Panc1 (cell line): ENCODE measurements at regions not wholly inside any gene's neighbourhood (a gene's known extent, or its start where the extent isn't known, plus 50 kb on each side); places are given as distances from the start of the nearest gene placed in this dataset.

Source experiments
- ATAC-seq: fragments of 200-7000 bp; cut with Tn5 transposase; 2 replicates; pipeline ENCODE4 v1.9.1; 2020; ENCODE audit warnings: mild to moderate bottlenecking, moderate library complexity
- BruUV-seq: library from RNA; stranded (reverse); fragments of 400-500 nt; replicated peaks from 2 replicates; lab custom pipeline; 2021; lab: Mats Ljungman, UMichigan
- CTCF ChIA-PET: fragments of 300-600 bp; sonication (Branson Sonifier 250); formaldehyde crosslinking; loops from one replicate; lab custom pipeline; 2022; ENCODE audit warnings: antibody characterized with exemption; lab: Charles Lee
- POLR2A ChIA-PET: fragments of 300-600 bp; sonication (Branson Sonifier 250); formaldehyde crosslinking; loops from one replicate; lab custom pipeline; 2022; ENCODE audit warnings: antibody characterized with exemption; lab: Charles Lee
- DNase-seq: peaks from one replicate; pipeline ENCODE4 v3.0.0-alpha.2; 2010; ENCODE audit warnings: low read depth, low spot score
- H3K27ac ChIP-seq: 2 replicates; pipeline ENCODE4 v1.5.1; 2011; ENCODE audit warnings: mild to moderate bottlenecking, low read length, inconsistent platforms
- H3K27me3 ChIP-seq: fragments of 200-500 bp; sonication (Bioruptor generic); 2 replicates; pipeline ENCODE4 v1.6.0; 2014; ENCODE audit warnings: low read length, inconsistent platforms; ENCODE audit not compliant: control insufficient read depth, insufficient read depth
- H3K36me3 ChIP-seq: fragments of 200-500 bp; sonication (Bioruptor generic); 2 replicates; pipeline ENCODE4 v1.5.1; 2014; ENCODE audit warnings: inconsistent platforms, mild to moderate bottlenecking, low read length, moderate library complexity; ENCODE audit not compliant: control insufficient read depth, insufficient read depth
- H3K4me1 ChIP-seq: 2 replicates; pipeline ENCODE4 v1.5.1; 2011; ENCODE audit warnings: inconsistent platforms, mild to moderate bottlenecking, low read length, moderate library complexity; ENCODE audit not compliant: control insufficient read depth, insufficient read depth
- H3K4me3 ChIP-seq, 2 experiments: 2 replicates each; pipeline ENCODE4 v1.5.1; 2011 to 2012; ENCODE audit warnings: low read depth in 2 of 2, low read length in 2 of 2, mild to moderate bottlenecking in 2 of 2, inconsistent platforms in 1 of 2, moderate library complexity in 1 of 2
- H3K9me3 ChIP-seq: fragments of 200-500 bp; sonication (Bioruptor generic); 2 replicates; pipeline ENCODE4 v1.5.1; 2014; ENCODE audit warnings: low read depth, mild to moderate bottlenecking, inconsistent platforms, low read length, moderate library complexity; ENCODE audit not compliant: control insufficient read depth, insufficient read depth
- CTCF ChIP-seq: fragments of 450-650 bp; IDR thresholded peaks from 2 replicates; pipeline ENCODE4 v1.5.1; 2017; ENCODE audit warnings: mild to moderate bottlenecking
- POLR2AphosphoS5 ChIP-seq: IDR thresholded peaks from 2 replicates; pipeline ENCODE4 v1.6.1; 2012; ENCODE audit warnings: mild to moderate bottlenecking, low read depth, low read length, moderate library complexity
- REST ChIP-seq, 2 experiments: IDR thresholded peaks; 2 replicates each; pipeline ENCODE4 v1.6.1; 2011 to 2012; ENCODE audit warnings: low read depth in 2 of 2, control low read depth in 1 of 2, low read length in 1 of 2, mild to moderate bottlenecking in 1 of 2, moderate library complexity in 1 of 2; ENCODE audit not compliant: insufficient read depth in 1 of 2
- SIN3A ChIP-seq: IDR thresholded peaks from 2 replicates; pipeline ENCODE4 v1.6.1; 2012; ENCODE audit warnings: low read depth, mild to moderate bottlenecking, low read length, moderate library complexity, borderline replicate concordance; ENCODE audit not compliant: insufficient read depth
- TCF7L2 ChIP-seq: IDR thresholded peaks from 2 replicates; pipeline ENCODE4 v1.6.1; 2011; ENCODE audit warnings: mild to moderate bottlenecking, low read depth, low read length, inconsistent platforms
- in situ Hi-C: cut with HindIII; loops from 2 replicates; pipeline ENCODE4 v1.10.0; 2016; ENCODE audit warnings: low sequenced_read_pairs, low pct_unique_long_range_greater_than_20kb
- intact Hi-C: fragments of 100-400 bp; cut with micrococcal nuclease; formaldehyde crosslinking; loops from one replicate; pipeline ENCODE4 v1.10.0; 2022; ENCODE audit not compliant: unreplicated experiment

- no peak for DNase-seq
- no TSS peak for BruUV-seq
- Histone ChIP-seq H3K4me1 (no peaks in the 10 kb centered on the region), H3K27me3 (no peaks in the 10 kb centered on the region), H3K27ac (no peak overlapping the region), H3K4me3 (no peak overlapping the region), H3K36me3 (no peaks in the 10 kb centered on the region), H3K9me3 (no peaks in the 10 kb centered on the region)
- in situ Hi-C loops = no loop called here
- CTCF ChIA-PET = no interaction called here
- no peak for ATAC-seq
- TF ChIP-seq SIN3A (no peak), POLR2AphosphoS5 (no peak), TCF7L2 (no peak), REST (IDR thresholded peaks at IDR 0.05; ENCODE audit: insufficient read depth in 1 of 2, low read depth in 2 of 2, low read length in 1 of 2) (no peak), CTCF (no peak)
- POLR2A ChIA-PET = no interaction called here
- intact Hi-C loops = no loop called here
Measured at GRCh38 chr17:54021418-54021817, 198.7 kb downstream of the KIF2B start.

- Histone ChIP-seq H3K27ac (no peak overlapping the region), H3K36me3 (no peaks in the 10 kb centered on the region), H3K4me1 (no peaks in the 10 kb centered on the region), H3K9me3 (no peaks in the 10 kb centered on the region), H3K27me3 (no peaks in the 10 kb centered on the region), H3K4me3 (no peak overlapping the region)
- ATAC-seq = no peak
- BruUV-seq = no TSS peak
- no peak for TF ChIP-seq SIN3A
- TF ChIP-seq POLR2AphosphoS5 = no peak
- TF ChIP-seq REST (IDR thresholded peaks at IDR 0.05; ENCODE audit: insufficient read depth in 1 of 2, low read depth in 2 of 2, low read length in 1 of 2) = no peak
- no peak for TF ChIP-seq CTCF
- TF ChIP-seq TCF7L2 = no peak
- no peak for DNase-seq
- ChIA-PET CTCF (no interaction called here), POLR2A (no interaction called here)
- intact Hi-C loops (no loop called here), in situ Hi-C loops (no loop called here)
Measured at GRCh38 chr17:54028986-54029580, 206.4 kb downstream of the KIF2B start.
